H9 (cell line): ENCODE measurements at regions not wholly inside any gene's neighbourhood (a gene's known extent, or its start where the extent isn't known, plus 50 kb on each side); places are given as distances from the start of the nearest gene placed in this dataset.

Source experiments
- DNase-seq: peaks from one replicate; pipeline ENCODE4 v3.0.0-alpha.2; 2017
- H2AFZ ChIP-seq: one replicate; pipeline ENCODE4 v1.6.1; 2013; ENCODE audit warnings: mild to moderate bottlenecking, low read length, control low read depth, moderate library complexity
- H2AK5ac ChIP-seq: 2 replicates; pipeline ENCODE4 v1.6.1; 2013; ENCODE audit warnings: low read length, control low read depth, mixed read lengths; ENCODE audit not compliant: insufficient read length
- H2BK120ac ChIP-seq: one replicate; pipeline ENCODE4 v1.6.1; 2013; ENCODE audit warnings: low read depth, mild to moderate bottlenecking, low read length, control low read depth, inconsistent platforms; ENCODE audit not compliant: poor library complexity, severe bottlenecking
- H2BK12ac ChIP-seq: 2 replicates; pipeline ENCODE4 v1.6.1; 2013; ENCODE audit warnings: low read length, control low read depth, mixed read lengths, low read depth; ENCODE audit not compliant: insufficient read length
- H2BK15ac ChIP-seq: 2 replicates; pipeline ENCODE4 v1.6.1; 2013; ENCODE audit warnings: low read depth, low read length, control low read depth
- H2BK20ac ChIP-seq: one replicate; pipeline ENCODE4 v1.6.1; 2013; ENCODE audit warnings: low read depth, mild to moderate bottlenecking, low read length, control low read depth, inconsistent platforms; ENCODE audit not compliant: poor library complexity, severe bottlenecking
- H2BK5ac ChIP-seq: 2 replicates; pipeline ENCODE4 v1.6.1; 2013; ENCODE audit warnings: low read length, control low read depth, mixed read lengths; ENCODE audit not compliant: insufficient read length
- H3K14ac ChIP-seq: 2 replicates; pipeline ENCODE4 v1.6.1; 2013; ENCODE audit warnings: low read length, control low read depth; ENCODE audit not compliant: insufficient read depth
- H3K18ac ChIP-seq: 2 replicates; pipeline ENCODE4 v1.6.1; 2013; ENCODE audit warnings: low read depth, mild to moderate bottlenecking, mixed read lengths, low read length, control low read depth; ENCODE audit not compliant: insufficient read length
- H3K23ac ChIP-seq: 2 replicates; pipeline ENCODE4 v1.6.1; 2013; ENCODE audit warnings: low read length, control low read depth, mixed read lengths, low read depth; ENCODE audit not compliant: insufficient read length
- H3K23me2 ChIP-seq: 2 replicates; pipeline ENCODE4 v1.6.1; 2013; ENCODE audit warnings: low read depth, mild to moderate bottlenecking, mixed read lengths, low read length, control low read depth; ENCODE audit not compliant: insufficient read length, poor library complexity, severe bottlenecking
- H3K27ac ChIP-seq: 2 replicates; pipeline ENCODE4 v1.5.1; 2013; ENCODE audit warnings: low read length, control low read depth, mixed read lengths, low read depth; ENCODE audit not compliant: insufficient read length
- H3K27me3 ChIP-seq: 2 replicates; pipeline ENCODE4 v1.6.1; 2013; ENCODE audit warnings: low read length, control low read depth, inconsistent platforms; ENCODE audit not compliant: insufficient read depth
- H3K4ac ChIP-seq: 2 replicates; pipeline ENCODE4 v1.6.1; 2013; ENCODE audit warnings: low read depth, mild to moderate bottlenecking, control low read depth, inconsistent platforms, low read length, moderate library complexity
- H3K4me1 ChIP-seq: 2 replicates; pipeline ENCODE4 v1.6.1; 2013; ENCODE audit warnings: low read length, control low read depth, inconsistent platforms; ENCODE audit not compliant: insufficient read depth
- H3K4me2 ChIP-seq: 2 replicates; pipeline ENCODE4 v1.6.1; 2013; ENCODE audit warnings: low read length, control low read depth, mixed read lengths; ENCODE audit not compliant: insufficient read length, insufficient read depth
- H3K56ac ChIP-seq: 2 replicates; pipeline ENCODE4 v1.6.1; 2013; ENCODE audit warnings: low read depth, mild to moderate bottlenecking, mixed read lengths, low read length, control low read depth; ENCODE audit not compliant: insufficient read length
- H3K79me1 ChIP-seq: 2 replicates; pipeline ENCODE4 v1.6.1; 2013; ENCODE audit warnings: low read depth, mild to moderate bottlenecking, moderate library complexity, low read length, control low read depth, inconsistent platforms; ENCODE audit not compliant: insufficient read depth, poor library complexity, severe bottlenecking
- H3K79me2 ChIP-seq: 2 replicates; pipeline ENCODE4 v1.6.1; 2013; ENCODE audit warnings: low read length, control low read depth, inconsistent platforms; ENCODE audit not compliant: insufficient read depth
- H3K9ac ChIP-seq: 2 replicates; pipeline ENCODE4 v1.6.1; 2013; ENCODE audit warnings: low read length, control low read depth, mixed read lengths; ENCODE audit not compliant: insufficient read length; ENCODE audit errors: extremely low read depth
- H3K9me3 ChIP-seq: one replicate; pipeline ENCODE4 v1.6.1; 2013; ENCODE audit warnings: low read depth, low read length, inconsistent platforms; ENCODE audit not compliant: control insufficient read depth
- H3T11ph ChIP-seq: one replicate; pipeline ENCODE4 v1.6.1; 2013; ENCODE audit warnings: mild to moderate bottlenecking, low read length, control low read depth, inconsistent platforms
- H4K20me1 ChIP-seq: one replicate; pipeline ENCODE4 v1.6.1; 2013; ENCODE audit not compliant: control insufficient read depth, insufficient read length, insufficient read depth
- H4K5ac ChIP-seq: 2 replicates; pipeline ENCODE4 v1.6.1; 2013; ENCODE audit warnings: low read depth, mild to moderate bottlenecking, mixed read lengths, low read length, control low read depth; ENCODE audit not compliant: insufficient read length
- H4K8ac ChIP-seq: replicated peaks from 2 replicates; pipeline ENCODE4 v1.6.1; 2013; ENCODE audit warnings: low read length, control low read depth, mixed read lengths, low read depth; ENCODE audit not compliant: insufficient read length
- H4K91ac ChIP-seq: 2 replicates; pipeline ENCODE4 v1.6.1; 2013; ENCODE audit warnings: low read depth, mild to moderate bottlenecking, moderate library complexity, mixed read lengths, low read length, control low read depth; ENCODE audit not compliant: insufficient read length
- H3K27ac Mint-ChIP-seq, 3 experiments: 2 replicates in 2 of 3; 3 replicates in 1 of 3; pipeline ENCODE4 v1.8.0; 2020 to 2021; ENCODE audit warnings: mixed read lengths in 3 of 3, mild to moderate bottlenecking in 1 of 3, moderate library complexity in 1 of 3
- H3K27me3 Mint-ChIP-seq: 2 replicates; pipeline ENCODE4 v1.8.0; 2021; ENCODE audit warnings: low read depth, mild to moderate bottlenecking, moderate library complexity, mixed read lengths
- H3K36me3 Mint-ChIP-seq, 3 experiments: 2 replicates in 2 of 3; 3 replicates in 1 of 3; pipeline ENCODE4 v1.8.0; 2020 to 2021; ENCODE audit warnings: low read depth in 3 of 3, mixed read lengths in 3 of 3; ENCODE audit not compliant: insufficient read depth in 1 of 3
- H3K4me1 Mint-ChIP-seq, 2 experiments: 2 replicates each; pipeline ENCODE4 v1.8.0; 2020; ENCODE audit warnings: mixed read lengths in 2 of 2
- H3K4me3 Mint-ChIP-seq, 2 experiments: 2 replicates in 1 of 2; 3 replicates in 1 of 2; pipeline ENCODE4 v1.8.0; 2020 to 2021; ENCODE audit warnings: mild to moderate bottlenecking in 2 of 2, mixed read lengths in 2 of 2, moderate library complexity in 1 of 2
- H3K9me3 Mint-ChIP-seq, 2 experiments: 2 replicates in 1 of 2; 3 replicates in 1 of 2; pipeline ENCODE4 v1.8.0; 2020; ENCODE audit warnings: mild to moderate bottlenecking in 2 of 2, mixed read lengths in 2 of 2, moderate library complexity in 1 of 2
- CTCF ChIP-seq: fragments of 200-600 bp; sonication (generic); conservative IDR thresholded peaks from 3 replicates; pipeline ENCODE4 v1.8.0; 2021; ENCODE audit warnings: antibody characterized with exemption, mild to moderate bottlenecking
- WGBS: extraction: QIAGEN DNeasy Blood & Tissue Kit; methylation state at CpG from one replicate; pipeline ENCODE4 v1.1.7; 2013; ENCODE audit warnings: missing lambda C conversion rate, low lambda C conversion rate, mixed read lengths; ENCODE audit not compliant: insufficient read length; ENCODE audit errors: extremely low coverage; 5-methylcytosine and 5-hydroxymethylcytosine counted together

- Histone ChIP-seq H2BK20ac (no peak overlapping the region), H3K4me1 (no peaks in the 10 kb centered on the region; the same call in 1 of the 2 replicates), H4K8ac (no peak overlapping the region), H3K27me3 (no peaks in the 10 kb centered on the region), H3T11ph (no peak overlapping the region), H3K23me2 (no peaks in the 10 kb centered on the region), H3K4ac (no peak overlapping the region), H2BK5ac (no peak overlapping the region), H3K14ac (no peak overlapping the region), H3K9ac (no peak overlapping the region), H4K5ac (no peak overlapping the region), H3K4me2 (no peak overlapping the region), H3K79me1 (no peaks in the 10 kb centered on the region), H2AK5ac (no peak overlapping the region), H2BK12ac (no peak overlapping the region), H3K56ac (no peak overlapping the region), H3K23ac (no peak overlapping the region), H3K27ac (no peak overlapping the region), H3K9me3 (no peaks in the 10 kb centered on the region), H2AFZ (no peak overlapping the region), H3K79me2 (no peaks in the 10 kb centered on the region), H3K18ac (no peak overlapping the region), H2BK15ac (no peak overlapping the region), H4K91ac (no peak overlapping the region), H4K20me1 (no peaks in the 10 kb centered on the region), H2BK120ac (no peak overlapping the region)
- no peak for DNase-seq
- no peaks in the 10 kb centered on the region for H3K9me3 Mint-ChIP-seq
- H3K36me3 Mint-ChIP-seq: no peaks in the 10 kb centered on the region
- no peak overlapping the region for H3K27ac Mint-ChIP-seq
- no peaks in the 10 kb centered on the region for H3K27me3 Mint-ChIP-seq
- H3K4me1 Mint-ChIP-seq: peaks cover 8 to 11% of the 10 kb centered on the region in 2 experiments
- no CpG with 5 or more reads among the region's 4 CpGs for whole genome bisulfite sequencing
- TF ChIP-seq CTCF: no peak
- no peak overlapping the region for H3K4me3 Mint-ChIP-seq
These were observed 550.0 kb upstream of the SYT4 start for GRCh38 chr18:43827311-43827710.
